ENCODE measurements at regions not wholly inside any gene's neighbourhood (a gene's known extent, or its start where the extent isn't known, plus 50 kb on each side); places are given as distances from the start of the nearest gene placed in this dataset.
A peak's percentile ranks its signal among the peaks of the same experiment; 100 is the strongest.

- no peak for ATAC-seq
- no peaks in the 10 kb centered on the region for H3K9me3 Mint-ChIP-seq (ENCODE audit: low read depth)
- ChIA-PET CTCF (interaction anchor here (1.0 to 1.2 kb wide), 3 partner anchors 9 to 35 kb away, joined by 3 read pairs; no protein-coding TSS in a partner anchor), POLR2A (no interaction called here)
- H3K36me3 Mint-ChIP-seq (ENCODE audit: low read depth): no peaks in the 10 kb centered on the region
- no peak for DNase-seq
- intact Hi-C loops (cut with DNase I, micrococcal nuclease): loop anchor here in 1 of 2 experiments (5.0 kb wide), 1 partner anchor 49 kb away; the partner anchor contains the start of gene RTN4
- no peaks in the 10 kb centered on the region for H3K27me3 Mint-ChIP-seq
- no peak overlapping the region for H3K27ac Mint-ChIP-seq
- H3K4me1 Mint-ChIP-seq: peaks cover 13% of the 10 kb centered on the region
- no peak overlapping the region for H3K4me3 Mint-ChIP-seq
Measured at GRCh38 chr2:55101466-55101865, 51.2 kb upstream of the RTN4 start.

DNA sequence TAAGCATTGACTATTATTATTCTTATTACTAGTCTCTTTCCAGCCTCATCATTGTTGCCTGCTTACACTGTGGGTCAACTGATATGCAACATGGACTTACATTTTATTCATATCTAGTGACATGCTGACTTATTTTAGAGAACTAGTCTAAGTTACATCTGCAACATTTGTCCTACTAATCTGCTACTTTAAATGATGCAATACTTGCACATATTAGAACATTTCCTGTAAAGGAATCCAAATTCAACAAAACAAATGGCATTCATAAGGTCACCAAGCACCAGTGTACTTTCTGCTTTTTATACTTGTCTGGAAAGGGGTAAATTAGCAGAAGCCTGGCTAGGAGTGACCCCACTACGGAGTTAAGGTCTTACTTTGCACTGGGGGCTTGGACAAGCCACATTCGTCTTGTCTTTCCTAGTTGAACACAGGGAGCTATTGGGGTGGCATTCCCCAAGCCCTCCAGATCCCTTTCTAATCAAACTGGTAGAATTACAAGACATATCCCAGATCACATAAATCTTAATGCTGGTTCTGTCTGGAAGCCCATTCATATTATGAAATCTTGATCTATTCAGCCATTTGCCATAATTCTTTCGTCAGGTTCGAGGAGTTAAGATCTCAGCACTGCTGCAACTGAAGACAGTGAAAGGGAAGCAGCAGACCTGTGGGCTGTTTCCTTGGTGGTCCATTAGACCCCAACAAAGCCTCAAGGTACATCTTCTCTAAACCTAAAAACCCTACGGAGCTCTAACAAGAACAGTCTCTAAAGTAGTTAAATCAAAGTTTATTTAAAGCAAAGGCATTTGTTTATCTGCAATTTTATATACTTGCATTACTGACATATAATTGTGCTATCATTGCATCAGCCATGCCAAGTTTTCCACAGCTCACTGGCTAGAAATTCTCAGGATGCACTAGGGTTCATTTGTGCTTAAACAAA lies 49.9 kb upstream of the RTN4 start:
- H3K27me3 Mint-ChIP-seq: no peaks in the 10 kb centered on the region
- H3K36me3 Mint-ChIP-seq (ENCODE audit: low read depth): no peaks in the 10 kb centered on the region
- ATAC-seq (peak; percentile 60), DNase-seq (no peak)
- H3K4me1 Mint-ChIP-seq: peaks cover 13% of the 10 kb centered on the region
- H3K4me3 Mint-ChIP-seq: no peak overlapping the region
- peak overlapping the region; percentile 81 for H3K27ac Mint-ChIP-seq
- H3K9me3 Mint-ChIP-seq (ENCODE audit: low read depth): no peaks in the 10 kb centered on the region
- CTCF ChIA-PET: interaction anchor here (1.0 to 1.2 kb wide), 2 partner anchors 8 to 15 kb away, joined by 3 read pairs; no protein-coding TSS in a partner anchor
- intact Hi-C loops (cut with DNase I, micrococcal nuclease): loop anchor here in 1 of 2 experiments (5.0 kb wide), 1 partner anchor 48 kb away; the partner anchor contains the start of gene RTN4
- POLR2A ChIA-PET: no interaction called here
